ENCODE measurements at regions not wholly inside any gene's neighbourhood (a gene's known extent, or its start where the extent isn't known, plus 50 kb on each side); places are given as distances from the start of the nearest gene placed in this dataset.

DNA sequence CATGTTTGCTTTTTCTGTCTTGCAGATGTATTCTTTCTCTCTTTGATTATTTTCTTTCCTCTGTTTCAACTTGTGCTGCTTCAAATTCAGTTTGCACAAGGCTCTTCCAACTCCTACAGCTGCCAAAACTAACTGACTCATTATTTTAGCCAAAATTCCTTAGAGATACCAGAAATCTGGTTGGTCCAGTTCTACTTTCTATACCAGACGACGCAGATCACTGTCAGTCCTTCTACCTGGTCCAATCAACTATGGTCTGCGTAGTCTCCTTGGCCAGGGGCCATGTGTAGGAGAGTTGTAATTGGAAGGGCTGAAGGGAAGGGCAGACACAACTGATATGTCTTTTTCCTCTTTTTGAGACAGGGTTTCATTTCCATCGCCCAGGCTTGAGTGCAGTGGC is 51.9 kb upstream of the JAK2 start:
- peaks cover 11% of the 10 kb centered on the region for H3K4me1 ChIP-seq (ENCODE audit: insufficient read depth, poor library complexity, severe bottlenecking)
- no peaks in the 10 kb centered on the region for H3K9me3 ChIP-seq (ENCODE audit: severe bottlenecking)
- H3K4me3 ChIP-seq (ENCODE audit: severe bottlenecking), result no peak overlapping the region
- ATAC-seq (ENCODE audit: low read depth), result peak; percentile 87
- TF ChIP-seq, protein P1, sequence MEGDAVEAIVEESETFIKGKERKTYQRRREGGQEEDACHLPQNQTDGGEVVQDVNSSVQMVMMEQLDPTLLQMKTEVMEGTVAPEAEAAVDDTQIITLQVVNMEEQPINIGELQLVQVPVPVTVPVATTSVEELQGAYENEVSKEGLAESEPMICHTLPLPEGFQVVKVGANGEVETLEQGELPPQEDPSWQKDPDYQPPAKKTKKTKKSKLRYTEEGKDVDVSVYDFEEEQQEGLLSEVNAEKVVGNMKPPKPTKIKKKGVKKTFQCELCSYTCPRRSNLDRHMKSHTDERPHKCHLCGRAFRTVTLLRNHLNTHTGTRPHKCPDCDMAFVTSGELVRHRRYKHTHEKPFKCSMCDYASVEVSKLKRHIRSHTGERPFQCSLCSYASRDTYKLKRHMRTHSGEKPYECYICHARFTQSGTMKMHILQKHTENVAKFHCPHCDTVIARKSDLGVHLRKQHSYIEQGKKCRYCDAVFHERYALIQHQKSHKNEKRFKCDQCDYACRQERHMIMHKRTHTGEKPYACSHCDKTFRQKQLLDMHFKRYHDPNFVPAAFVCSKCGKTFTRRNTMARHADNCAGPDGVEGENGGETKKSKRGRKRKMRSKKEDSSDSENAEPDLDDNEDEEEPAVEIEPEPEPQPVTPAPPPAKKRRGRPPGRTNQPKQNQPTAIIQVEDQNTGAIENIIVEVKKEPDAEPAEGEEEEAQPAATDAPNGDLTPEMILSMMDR (IDR thresholded peaks at IDR 0.05; ENCODE audit: poor library complexity, severe bottlenecking), result no peak
- H3K27ac ChIP-seq (ENCODE audit: poor library complexity, severe bottlenecking), result peak overlapping the region; percentile 41
- H3K27me3 ChIP-seq (ENCODE audit: insufficient read depth, poor library complexity, severe bottlenecking), result no peaks in the 10 kb centered on the region
- no peak for DNase-seq (ENCODE audit: low spot score)
- H3K36me3 ChIP-seq (ENCODE audit: low read depth), result no peaks in the 10 kb centered on the region

DNA sequence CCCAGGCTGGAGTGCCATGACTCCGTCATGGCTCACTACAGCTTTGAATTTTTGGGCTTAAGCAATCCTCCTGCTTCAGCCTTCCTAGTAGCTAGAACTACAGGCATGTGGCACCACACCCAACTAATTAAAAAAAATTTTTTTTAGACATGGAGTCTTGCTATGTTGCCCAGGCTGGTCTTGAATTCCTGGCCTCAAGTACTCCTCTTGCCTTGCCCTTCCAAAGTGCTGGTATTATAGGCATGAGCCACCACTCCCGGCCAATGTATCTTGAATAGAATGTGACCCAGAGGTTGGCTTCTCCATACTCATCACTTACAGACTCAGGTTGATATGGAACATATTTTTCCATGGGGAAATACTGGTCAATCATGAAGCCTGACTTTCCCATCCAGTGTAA is 51.2 kb upstream of the JAK2 start:
- TF ChIP-seq, protein P1 (IDR thresholded peaks at IDR 0.05; ENCODE audit: poor library complexity, severe bottlenecking), result no peak

GRCh38 chr9:4935001-4935672 is 49.9 kb upstream of the JAK2 start:
- no peaks in the 10 kb centered on the region for H3K27me3 ChIP-seq (ENCODE audit: insufficient read depth, poor library complexity, severe bottlenecking)
- H3K9me3 ChIP-seq (ENCODE audit: severe bottlenecking), result no peaks in the 10 kb centered on the region
- ATAC-seq (ENCODE audit: low read depth) (no peak), DNase-seq (ENCODE audit: low spot score) (no peak)
- H3K36me3 ChIP-seq (ENCODE audit: low read depth), result no peaks in the 10 kb centered on the region
- H3K27ac ChIP-seq (ENCODE audit: poor library complexity, severe bottlenecking), result no peak overlapping the region
- H3K4me3 ChIP-seq (ENCODE audit: severe bottlenecking), result no peak overlapping the region
- H3K4me1 ChIP-seq (ENCODE audit: insufficient read depth, poor library complexity, severe bottlenecking), result peaks cover 6% of the 10 kb centered on the region
- TF ChIP-seq, protein P1 (IDR thresholded peaks at IDR 0.05; ENCODE audit: poor library complexity, severe bottlenecking), result no peak

More for the DNA sequence above, 51.2 kb upstream of the JAK2 start:
- ATAC-seq (ENCODE audit: low read depth) (no peak), DNase-seq (ENCODE audit: low spot score) (no peak)
- no peak overlapping the region for H3K4me3 ChIP-seq (ENCODE audit: severe bottlenecking)
- H3K36me3 ChIP-seq (ENCODE audit: low read depth), result no peaks in the 10 kb centered on the region
- no peaks in the 10 kb centered on the region for H3K9me3 ChIP-seq (ENCODE audit: severe bottlenecking)
- peaks cover 11% of the 10 kb centered on the region for H3K4me1 ChIP-seq (ENCODE audit: insufficient read depth, poor library complexity, severe bottlenecking)
- H3K27me3 ChIP-seq (ENCODE audit: insufficient read depth, poor library complexity, severe bottlenecking), result no peaks in the 10 kb centered on the region
- peak overlapping the region; percentile 41 for H3K27ac ChIP-seq (ENCODE audit: poor library complexity, severe bottlenecking)

Measured in RWPE2 (cell line).